BJ (cell line): ENCODE measurements at regions not wholly inside any gene's neighbourhood (a gene's known extent, or its start where the extent isn't known, plus 50 kb on each side); places are given as distances from the start of the nearest gene placed in this dataset.

ENCODE experiments used
- CTCF ChIA-PET: fragments of 350-600 bp; formaldehyde crosslinking; extraction: SDS; loops from one replicate; lab custom pipeline; 2021; ENCODE audit warnings: antibody characterized with exemption, inconsistent platforms; lab: Yijun Ruan, JAX
- POLR2A ChIA-PET: fragments of 300-600 bp; sonication (Branson Sonifier 250); formaldehyde crosslinking; extraction: SDS; loops from one replicate; lab custom pipeline; 2021; ENCODE audit warnings: antibody characterized with exemption; lab: Charles Lee
- DNase-seq: peaks from one replicate; pipeline ENCODE4 v3.0.0-alpha.2; 2011; ENCODE audit warnings: low read depth
- H3K27me3 ChIP-seq: 2 replicates; pipeline ENCODE4 v1.6.0; 2011; ENCODE audit warnings: low read length; ENCODE audit not compliant: control insufficient read depth, insufficient read depth
- H3K36me3 ChIP-seq: 2 replicates; pipeline ENCODE4 v1.5.1; 2011; ENCODE audit warnings: low read length; ENCODE audit not compliant: control insufficient read depth, insufficient read depth
- H3K4me3 ChIP-seq: 2 replicates; pipeline ENCODE4 v1.5.1; 2011; ENCODE audit warnings: low read depth, mild to moderate bottlenecking, control low read depth, low read length
- TF ChIP-seq, protein P1 (sequence below): IDR thresholded peaks from 2 replicates; pipeline ENCODE4 v1.5.1; 2011; ENCODE audit warnings: low read depth, mild to moderate bottlenecking, control low read depth, inconsistent platforms, low read length, moderate library complexity; ENCODE audit not compliant: insufficient read depth

DNA sequence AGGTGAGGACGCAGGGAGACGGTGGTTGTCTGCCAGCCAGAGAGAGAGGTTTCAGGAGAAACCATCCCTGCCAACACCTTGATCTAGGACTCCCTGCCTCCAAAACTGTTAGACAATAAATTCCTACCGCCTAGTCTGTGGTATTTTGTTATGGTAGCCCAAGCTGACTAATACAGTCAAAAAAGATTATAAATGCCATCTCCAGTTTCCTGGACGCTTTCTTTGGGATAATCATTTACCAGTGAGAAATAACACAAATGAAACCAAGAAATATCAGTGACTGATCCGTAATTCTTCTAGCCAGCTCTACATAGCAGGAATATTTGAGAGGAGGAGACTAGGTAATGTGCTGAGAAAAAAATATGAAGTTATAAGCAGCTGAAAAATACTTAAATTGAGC lies 707.8 kb upstream of the LMCD1 start:
- CTCF ChIA-PET: no interaction called here
- TF ChIP-seq, protein P1, sequence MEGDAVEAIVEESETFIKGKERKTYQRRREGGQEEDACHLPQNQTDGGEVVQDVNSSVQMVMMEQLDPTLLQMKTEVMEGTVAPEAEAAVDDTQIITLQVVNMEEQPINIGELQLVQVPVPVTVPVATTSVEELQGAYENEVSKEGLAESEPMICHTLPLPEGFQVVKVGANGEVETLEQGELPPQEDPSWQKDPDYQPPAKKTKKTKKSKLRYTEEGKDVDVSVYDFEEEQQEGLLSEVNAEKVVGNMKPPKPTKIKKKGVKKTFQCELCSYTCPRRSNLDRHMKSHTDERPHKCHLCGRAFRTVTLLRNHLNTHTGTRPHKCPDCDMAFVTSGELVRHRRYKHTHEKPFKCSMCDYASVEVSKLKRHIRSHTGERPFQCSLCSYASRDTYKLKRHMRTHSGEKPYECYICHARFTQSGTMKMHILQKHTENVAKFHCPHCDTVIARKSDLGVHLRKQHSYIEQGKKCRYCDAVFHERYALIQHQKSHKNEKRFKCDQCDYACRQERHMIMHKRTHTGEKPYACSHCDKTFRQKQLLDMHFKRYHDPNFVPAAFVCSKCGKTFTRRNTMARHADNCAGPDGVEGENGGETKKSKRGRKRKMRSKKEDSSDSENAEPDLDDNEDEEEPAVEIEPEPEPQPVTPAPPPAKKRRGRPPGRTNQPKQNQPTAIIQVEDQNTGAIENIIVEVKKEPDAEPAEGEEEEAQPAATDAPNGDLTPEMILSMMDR: no peak
- no peak overlapping the region for H3K4me3 ChIP-seq
- DNase-seq: no peak
- H3K27me3 ChIP-seq: no peaks in the 10 kb centered on the region
- no peaks in the 10 kb centered on the region for H3K36me3 ChIP-seq
- POLR2A ChIA-PET: no interaction called here

DNA sequence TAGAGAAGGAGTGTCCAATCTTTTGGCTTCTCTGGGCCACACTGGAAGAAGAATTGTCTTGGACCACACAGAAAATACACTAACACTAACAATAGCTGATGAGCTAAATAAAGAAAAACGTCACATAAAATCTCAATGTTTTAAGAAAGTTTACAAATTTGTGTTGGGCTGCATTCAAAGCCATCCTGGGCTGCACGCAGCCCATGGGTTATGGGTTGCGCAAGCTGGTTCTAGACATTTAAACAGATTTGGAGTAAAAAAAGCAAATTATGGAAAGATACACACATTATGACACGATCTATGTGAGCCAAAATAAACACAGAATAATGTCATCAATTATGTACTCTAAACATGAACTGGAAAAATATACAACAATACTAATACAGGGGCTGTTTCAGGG lies 703.3 kb upstream of the LMCD1 start:
- H3K36me3 ChIP-seq: no peaks in the 10 kb centered on the region
- POLR2A ChIA-PET: no interaction called here
- no peak overlapping the region for H3K4me3 ChIP-seq
- TF ChIP-seq, protein P1: no peak
- CTCF ChIA-PET: no interaction called here
- no peak for DNase-seq
- no peaks in the 10 kb centered on the region for H3K27me3 ChIP-seq

DNA sequence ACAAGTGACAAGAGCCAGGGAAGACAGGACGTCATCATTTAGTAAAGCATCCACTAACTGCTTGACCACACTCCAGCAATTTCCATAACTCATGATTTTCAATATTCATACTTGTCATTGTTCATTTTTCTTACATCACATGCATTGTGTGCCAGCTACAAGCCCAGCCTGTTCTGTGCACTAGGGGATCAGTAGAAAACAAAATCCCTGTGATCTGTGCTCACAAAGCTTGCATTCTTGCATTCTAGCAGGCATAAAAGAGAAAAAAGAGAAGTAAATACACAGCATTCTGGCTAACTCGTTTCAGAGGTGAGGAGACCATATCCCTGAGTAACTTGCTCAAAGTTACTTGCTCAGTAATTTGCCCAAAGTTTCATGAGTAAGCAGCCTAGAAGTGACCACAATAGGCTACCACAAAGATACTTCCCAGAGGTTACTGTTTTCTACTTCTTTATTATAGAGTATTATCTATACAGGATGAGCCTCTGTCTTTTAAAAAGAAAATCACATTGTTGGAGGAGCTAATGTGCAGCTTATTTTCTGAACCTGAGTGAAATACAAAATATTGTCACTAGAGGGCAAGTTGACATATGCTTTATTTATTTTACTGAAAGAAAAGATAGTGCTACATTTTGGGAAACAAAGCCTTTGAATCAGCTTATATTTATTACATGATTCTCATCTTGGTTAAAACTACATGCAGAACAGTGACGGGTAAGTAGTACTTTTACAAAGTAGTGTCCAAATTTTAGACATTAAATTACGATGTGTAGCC lies 701.4 kb upstream of the LMCD1 start:
- Histone ChIP-seq H3K27me3 (no peaks in the 10 kb centered on the region), H3K4me3 (no peak overlapping the region), H3K36me3 (no peaks in the 10 kb centered on the region)
- TF ChIP-seq, protein P1: no peak
- ChIA-PET POLR2A (no interaction called here), CTCF (no interaction called here)
- no peak for DNase-seq

DNA sequence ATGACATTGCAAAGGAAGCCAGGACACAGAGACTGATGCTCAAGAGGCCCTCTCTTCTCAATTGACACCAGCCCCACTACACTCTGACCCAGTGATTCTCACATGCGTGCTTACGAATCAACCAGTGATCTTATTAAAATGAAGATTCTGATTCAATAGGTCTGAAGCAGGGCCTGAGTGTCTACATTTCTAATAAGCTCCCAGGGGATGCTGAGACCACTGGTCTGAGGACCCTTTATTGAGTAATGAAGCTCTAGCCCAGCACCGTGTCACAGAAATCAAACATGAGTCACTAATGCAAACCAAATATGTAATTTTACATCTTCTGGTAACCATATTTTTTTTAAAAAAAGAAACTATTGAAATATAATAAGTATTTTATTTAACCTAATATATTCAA lies 689.1 kb upstream of the LMCD1 start:
- DNase-seq: no peak
- POLR2A ChIA-PET: no interaction called here
- CTCF ChIA-PET: no interaction called here
- Histone ChIP-seq H3K27me3 (no peaks in the 10 kb centered on the region), H3K4me3 (no peak overlapping the region), H3K36me3 (no peaks in the 10 kb centered on the region)
- TF ChIP-seq, protein P1: no peak

DNA sequence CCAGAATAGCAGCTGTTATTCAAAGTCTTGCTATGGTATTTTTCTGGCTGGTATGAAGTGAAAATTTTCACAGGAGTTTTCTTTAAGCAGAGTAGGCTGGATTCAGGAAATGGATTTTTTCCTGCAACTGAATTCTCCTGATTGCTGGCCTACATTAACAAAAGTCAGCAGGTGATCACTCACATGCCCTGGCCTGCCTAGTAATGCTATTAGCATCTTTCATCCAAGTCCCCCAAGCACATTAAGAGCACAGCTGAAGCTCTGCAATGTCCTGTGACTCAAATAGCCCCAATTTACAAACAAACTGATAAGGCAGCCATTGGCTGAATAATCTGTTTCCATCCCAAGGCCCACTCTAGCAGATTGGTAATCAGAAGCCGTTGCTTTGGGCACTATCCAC lies 688.3 kb upstream of the LMCD1 start:
- Histone ChIP-seq H3K36me3 (no peaks in the 10 kb centered on the region), H3K4me3 (no peak overlapping the region), H3K27me3 (no peaks in the 10 kb centered on the region)
- DNase-seq: no peak
- TF ChIP-seq, protein P1: no peak
- ChIA-PET CTCF (no interaction called here), POLR2A (no interaction called here)
